ENCODE measurements at regions not wholly inside any gene's neighbourhood (a gene's known extent, or its start where the extent isn't known, plus 50 kb on each side); places are given as distances from the start of the nearest gene placed in this dataset.

GRCh38 chr15:100766243-100767000 lies 113.2 kb upstream of the ALDH1A3 start:
- H3K79me2 ChIP-seq (ENCODE audit: insufficient read depth, low read length), result no peaks in the 10 kb centered on the region
- H3K9me2 ChIP-seq (ENCODE audit: insufficient read depth), result no peaks in the 10 kb centered on the region
- ChIA-PET POLR2A (interaction anchor here (0.7 kb wide), 1 partner anchor 55 kb away, joined by 3 read pairs; no protein-coding TSS in a partner anchor), CTCF (no interaction called here), RAD21 (ENCODE audit: low non-redundant PET in 1 of 2, low total read pairs in 2 of 2, uncharacterized antibody in 2 of 2, unreplicated experiment in 2 of 2) (no interaction called here)
- H3K27me3 ChIP-seq (ENCODE audit: insufficient read depth, low read length), result no peaks in the 10 kb centered on the region
- H3K4me2 ChIP-seq (ENCODE audit: low read length), result no peak overlapping the region
- no peaks in the 10 kb centered on the region for H3K9me3 ChIP-seq (ENCODE audit: control insufficient read depth in 1 of 2, insufficient read depth in 1 of 2, low read depth in 1 of 2, low read length in 2 of 2)
- TF ChIP-seq EZH2 (IDR thresholded peaks at IDR 0.05) (no peak), RAD21 (IDR thresholded peaks at IDR 0.05; ENCODE audit: low read depth) (no peak), REST (IDR thresholded peaks at IDR 0.05; ENCODE audit: low read depth) (no peak), CBX3 (IDR thresholded peaks at IDR 0.05; ENCODE audit: low read depth) (no peak), SIN3A (IDR thresholded peaks at IDR 0.05; ENCODE audit: low read depth) (no peak), MAX (IDR thresholded peaks at IDR 0.05) (no peak), SP1 (IDR thresholded peaks at IDR 0.05; ENCODE audit: low read depth) (no peak), YY1 (IDR thresholded peaks at IDR 0.05; ENCODE audit: extremely low read depth, insufficient replicate concordance, low read depth, low read length) (no peak), ZFX (IDR thresholded peaks at IDR 0.05) (no peak), FOSL1 (IDR thresholded peaks at IDR 0.05; ENCODE audit: low read depth) (no peak), ZBTB33 (IDR thresholded peaks at IDR 0.05; ENCODE audit: extremely low read depth, insufficient replicate concordance, low read length) (no peak), SRF (IDR thresholded peaks at IDR 0.05; ENCODE audit: low read depth) (no peak), TCF7L2 (IDR thresholded peaks at IDR 0.05; ENCODE audit: borderline replicate concordance, extremely low read depth, insufficient read depth, insufficient read length) (no peak), ZNF274 (IDR thresholded peaks at IDR 0.05; ENCODE audit: low read depth, low read length) (no peak), EZH2phosphoT487 (IDR thresholded peaks at IDR 0.05; ENCODE audit: borderline replicate concordance) (no peak)
- intact Hi-C loops (cut with micrococcal nuclease), result no loop called here
- no peak overlapping the region for H3K27ac ChIP-seq (ENCODE audit: low read depth, low read length)
- ATAC-seq (no peak), DNase-seq (ENCODE audit: low read depth, low spot score) (no peak)
- H3K9ac ChIP-seq (ENCODE audit: low read length), result no peak overlapping the region
- no peak overlapping the region for H3K4me3 ChIP-seq (replicated peaks in 1 of 2; ENCODE audit: low read depth in 1 of 2, low read length in 2 of 2)
- no peak overlapping the region for H2AFZ ChIP-seq (ENCODE audit: low read depth, low read length, poor library complexity, severe bottlenecking)
- H4K20me1 ChIP-seq (ENCODE audit: insufficient read depth), result no peaks in the 10 kb centered on the region
- H3K4me1 ChIP-seq (ENCODE audit: control insufficient read depth in 1 of 2, insufficient read depth in 2 of 2, low read length in 2 of 2), result peaks cover 2 to 47% of the 10 kb centered on the region in 2 experiments; a peak in 3 of 4 replicates
- no peaks in the 10 kb centered on the region for H3K36me3 ChIP-seq (ENCODE audit: control insufficient read depth in 1 of 2, insufficient read depth in 2 of 2, low read length in 2 of 2)
- BruUV-seq (replicated peaks), result no TSS peak
